ENCODE measurements at regions not wholly inside any gene's neighbourhood (a gene's known extent, or its start where the extent isn't known, plus 50 kb on each side); places are given as distances from the start of the nearest gene placed in this dataset.

DNA sequence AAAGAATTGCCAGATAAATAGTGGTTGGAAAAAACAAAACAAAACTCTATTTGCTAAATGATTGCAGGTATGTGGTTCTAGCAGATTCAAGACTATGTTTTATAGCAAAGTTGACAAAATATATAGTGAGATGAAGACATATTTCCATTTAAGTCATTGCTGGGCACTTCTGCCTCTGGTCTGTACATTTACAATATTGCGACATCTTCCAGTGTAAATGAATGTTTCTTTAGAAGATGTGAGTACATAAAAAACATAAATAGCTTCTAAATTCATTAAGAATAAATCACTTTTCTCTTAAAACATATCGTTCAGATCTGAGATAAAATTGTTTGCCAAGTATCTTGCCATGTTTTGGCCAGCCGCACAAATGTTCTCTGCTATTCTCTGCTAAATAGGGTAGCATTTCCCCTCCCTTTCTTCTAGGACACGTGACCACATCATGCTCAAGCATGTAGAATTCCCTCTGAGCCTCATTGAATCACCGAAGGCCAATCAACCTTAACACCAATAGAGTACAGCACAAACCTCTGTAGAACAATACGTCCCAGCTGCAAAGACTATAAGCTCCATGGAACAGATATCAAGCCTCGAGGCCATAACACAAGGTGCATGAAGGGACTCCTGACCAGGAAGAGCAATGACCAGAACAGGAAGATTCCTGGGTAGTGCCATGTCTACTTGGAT, 1173.3 kb downstream of the GATA3 start:
- Histone ChIP-seq H3K4me1 (no peaks in the 10 kb centered on the region), H3K9me3 (no peaks in the 10 kb centered on the region), H3K4me3 (no peak overlapping the region), H3K27ac (no peak overlapping the region), H3K27me3 (peaks cover 8 to 25% of the 10 kb centered on the region in 2 donors), H3K36me3 (no peaks in the 10 kb centered on the region)
- intact Hi-C loops (cut with DNase I) = no loop called here
- ATAC-seq (no peak), DNase-seq (no peak)
- TF ChIP-seq, protein P1, sequence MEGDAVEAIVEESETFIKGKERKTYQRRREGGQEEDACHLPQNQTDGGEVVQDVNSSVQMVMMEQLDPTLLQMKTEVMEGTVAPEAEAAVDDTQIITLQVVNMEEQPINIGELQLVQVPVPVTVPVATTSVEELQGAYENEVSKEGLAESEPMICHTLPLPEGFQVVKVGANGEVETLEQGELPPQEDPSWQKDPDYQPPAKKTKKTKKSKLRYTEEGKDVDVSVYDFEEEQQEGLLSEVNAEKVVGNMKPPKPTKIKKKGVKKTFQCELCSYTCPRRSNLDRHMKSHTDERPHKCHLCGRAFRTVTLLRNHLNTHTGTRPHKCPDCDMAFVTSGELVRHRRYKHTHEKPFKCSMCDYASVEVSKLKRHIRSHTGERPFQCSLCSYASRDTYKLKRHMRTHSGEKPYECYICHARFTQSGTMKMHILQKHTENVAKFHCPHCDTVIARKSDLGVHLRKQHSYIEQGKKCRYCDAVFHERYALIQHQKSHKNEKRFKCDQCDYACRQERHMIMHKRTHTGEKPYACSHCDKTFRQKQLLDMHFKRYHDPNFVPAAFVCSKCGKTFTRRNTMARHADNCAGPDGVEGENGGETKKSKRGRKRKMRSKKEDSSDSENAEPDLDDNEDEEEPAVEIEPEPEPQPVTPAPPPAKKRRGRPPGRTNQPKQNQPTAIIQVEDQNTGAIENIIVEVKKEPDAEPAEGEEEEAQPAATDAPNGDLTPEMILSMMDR (IDR thresholded peaks at IDR 0.05) = no peak

DNA sequence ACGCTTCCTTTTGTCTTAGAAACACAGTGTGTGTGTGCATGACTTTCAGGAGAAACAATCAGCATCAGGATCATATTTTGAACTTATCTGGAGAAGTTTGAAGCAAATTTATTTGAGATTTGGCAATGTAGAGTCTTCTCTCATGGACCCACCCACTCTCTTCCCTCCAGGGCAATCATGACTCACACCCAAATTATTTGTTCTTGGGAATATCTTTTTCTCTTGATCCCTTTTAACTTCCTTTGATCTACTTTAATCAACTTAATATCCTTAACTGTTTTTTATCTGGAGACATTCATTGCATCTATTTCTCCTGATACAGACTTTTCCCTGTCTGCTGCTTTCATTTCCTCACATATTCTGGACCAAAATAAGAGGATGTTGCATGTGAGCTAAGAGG, 1174.3 kb downstream of the GATA3 start:
- TF ChIP-seq, protein P1 (IDR thresholded peaks at IDR 0.05) = no peak
- intact Hi-C loops (cut with DNase I) = no loop called here
- Histone ChIP-seq H3K4me3 (no peak overlapping the region), H3K4me1 (no peaks in the 10 kb centered on the region), H3K9me3 (no peaks in the 10 kb centered on the region), H3K36me3 (no peaks in the 10 kb centered on the region), H3K27ac (no peak overlapping the region), H3K27me3 (peaks cover 8 to 25% of the 10 kb centered on the region in 2 donors)
- ATAC-seq = no peak
- DNase-seq = no peak

DNA sequence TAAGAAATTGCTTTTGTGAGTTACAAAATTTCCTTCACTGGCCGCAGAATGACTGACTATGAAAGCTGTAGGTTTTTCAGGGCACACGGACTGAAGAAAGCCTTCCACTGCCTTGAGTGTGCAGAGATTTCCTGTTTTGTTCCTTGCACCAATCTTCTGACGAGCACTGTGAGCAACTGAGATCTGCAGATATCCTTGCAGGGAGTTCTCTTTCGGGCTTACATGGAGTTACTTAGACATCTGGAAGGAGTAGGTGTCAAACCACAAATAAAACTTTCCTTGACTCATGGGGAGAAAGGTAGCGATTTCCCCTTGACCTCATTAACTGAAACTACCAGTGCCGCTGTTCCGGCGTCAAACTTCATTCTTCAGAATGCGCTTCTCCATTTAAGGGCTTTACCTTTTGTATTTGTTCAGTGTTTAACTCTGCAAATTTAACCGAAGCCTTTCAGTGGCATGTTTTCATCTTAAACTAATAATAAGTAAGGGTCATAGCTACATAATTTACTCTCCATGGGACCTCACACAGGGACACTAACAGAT, 1175.3 kb downstream of the GATA3 start:
- Histone ChIP-seq H3K27me3 (peaks cover 13 to 25% of the 10 kb centered on the region in 2 donors), H3K27ac (no peak overlapping the region), H3K36me3 (no peaks in the 10 kb centered on the region), H3K4me1 (no peaks in the 10 kb centered on the region), H3K9me3 (no peaks in the 10 kb centered on the region), H3K4me3 (no peak overlapping the region)
- TF ChIP-seq, protein P1 (IDR thresholded peaks at IDR 0.05) = no peak
- intact Hi-C loops (cut with DNase I) = no loop called here
- ATAC-seq (no peak), DNase-seq (no peak)

DNA sequence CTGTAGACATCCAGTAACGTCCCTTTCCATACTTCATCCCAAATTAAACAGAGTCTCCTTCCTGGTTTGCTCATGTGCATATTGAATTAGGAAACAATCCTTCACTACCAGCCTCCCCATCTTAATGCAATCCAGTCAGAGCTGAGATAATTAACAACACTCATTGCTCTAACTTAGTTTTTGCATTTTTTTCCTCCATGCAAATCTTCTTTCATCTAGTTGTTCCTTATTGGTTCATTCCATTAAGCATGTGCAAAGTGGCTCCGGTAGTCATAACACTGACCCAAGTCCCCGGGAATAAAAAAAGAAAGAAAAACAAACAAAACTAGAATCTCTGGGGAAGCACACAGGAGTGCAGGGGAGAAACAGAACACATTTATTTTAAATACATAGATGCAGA, 1176.1 kb downstream of the GATA3 start:
- H3K9me3 ChIP-seq = no peaks in the 10 kb centered on the region
- H3K4me3 ChIP-seq = no peak overlapping the region
- H3K36me3 ChIP-seq = no peaks in the 10 kb centered on the region
- intact Hi-C loops (cut with DNase I) = no loop called here
- DNase-seq (no peak), ATAC-seq (no peak)
- H3K27ac ChIP-seq = no peak overlapping the region
- no peaks in the 10 kb centered on the region for H3K4me1 ChIP-seq
- TF ChIP-seq, protein P1 (IDR thresholded peaks at IDR 0.05) = no peak
- H3K27me3 ChIP-seq = peaks cover 16 to 25% of the 10 kb centered on the region in 2 donors

DNA sequence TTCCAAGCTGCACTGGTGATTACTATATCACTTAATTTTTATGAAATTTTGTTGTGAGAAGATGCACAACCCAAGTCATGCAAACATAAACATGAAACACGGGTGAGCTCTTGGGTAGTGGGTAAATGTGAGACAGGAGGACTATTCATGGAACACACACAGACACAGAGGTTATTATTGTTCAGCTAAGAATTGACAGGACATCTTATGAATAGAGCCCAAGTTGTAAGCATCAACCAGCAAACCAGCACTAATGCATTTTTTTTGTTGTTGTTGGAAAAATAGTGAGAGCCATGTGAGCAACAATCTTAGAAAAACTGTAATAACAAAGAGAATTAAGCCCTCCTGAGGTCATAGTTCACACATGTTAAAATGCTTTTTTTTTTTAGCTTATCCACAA, 1179.7 kb downstream of the GATA3 start:
- DNase-seq (no peak), ATAC-seq (no peak)
- no peaks in the 10 kb centered on the region for H3K4me1 ChIP-seq
- intact Hi-C loops (cut with DNase I) = no loop called here
- no peaks in the 10 kb centered on the region for H3K9me3 ChIP-seq
- H3K27me3 ChIP-seq = peaks cover 16 to 31% of the 10 kb centered on the region in 2 donors
- TF ChIP-seq, protein P1 (IDR thresholded peaks at IDR 0.05) = no peak
- no peak overlapping the region for H3K4me3 ChIP-seq
- H3K27ac ChIP-seq = no peak overlapping the region
- H3K36me3 ChIP-seq = no peaks in the 10 kb centered on the region
